ENCODE measurements at regions not wholly inside any gene's neighbourhood (a gene's known extent, or its start where the extent isn't known, plus 50 kb on each side); places are given as distances from the start of the nearest gene placed in this dataset.

GRCh38 chr1:177798614-177799013, 171.2 kb downstream of the SEC16B start:
- no peak for TF ChIP-seq CTCF (IDR thresholded peaks at IDR 0.05)

- TF ChIP-seq CTCF (IDR thresholded peaks at IDR 0.05) = no peak
Observed at GRCh38 chr1:177796561-177796960, 173.3 kb downstream of the SEC16B start.

- no peak for TF ChIP-seq CTCF (IDR thresholded peaks at IDR 0.05)
Observed at GRCh38 chr1:177794376-177794991, 175.4 kb downstream of the SEC16B start.

GRCh38 chr1:177793900-177794299, 176.0 kb downstream of the SEC16B start:
- no peak for TF ChIP-seq CTCF (IDR thresholded peaks at IDR 0.05)

- no peak for TF ChIP-seq CTCF (IDR thresholded peaks at IDR 0.05)
Observed at GRCh38 chr1:177790566-177790965, 179.3 kb downstream of the SEC16B start.

- TF ChIP-seq CTCF (IDR thresholded peaks at IDR 0.05) = no peak
Observed at GRCh38 chr1:177789956-177790355, 179.9 kb downstream of the SEC16B start.

- no peak for TF ChIP-seq CTCF (IDR thresholded peaks at IDR 0.05)
Observed at GRCh38 chr1:177786176-177786745, 183.6 kb downstream of the SEC16B start.

GRCh38 chr1:177784936-177785335, 184.9 kb downstream of the SEC16B start:
- TF ChIP-seq CTCF (IDR thresholded peaks at IDR 0.05) = no peak

Measured in LNCAP (cell line).